ENCODE measurements at regions not wholly inside any gene's neighbourhood (a gene's known extent, or its start where the extent isn't known, plus 50 kb on each side); places are given as distances from the start of the nearest gene placed in this dataset.

GRCh38 chr18:22608847-22609246, 191.1 kb upstream of the CTAGE1 start:
- no peak for TF ChIP-seq CTCF (IDR thresholded peaks at IDR 0.05; ENCODE audit: insufficient read depth, low read depth, low read length)
- ChIA-PET POLR2A (no interaction called here), CTCF (no interaction called here)
- Histone ChIP-seq H3K36me3 (ENCODE audit: control insufficient read depth, insufficient read depth, low read length) (no peaks in the 10 kb centered on the region), H3K4me3 (ENCODE audit: low read depth, low read length) (no peak overlapping the region), H3K27me3 (ENCODE audit: control insufficient read depth, insufficient read depth, low read length) (peaks cover 8% of the 10 kb centered on the region)
- no peak for DNase-seq (ENCODE audit: low read depth)

- ChIA-PET POLR2A (interaction anchor here (0.7 kb wide), 1 partner anchor 323 kb away, joined by 5 read pairs; the partner anchor contains the start of gene RBBP8), CTCF (no interaction called here)
- TF ChIP-seq CTCF (IDR thresholded peaks at IDR 0.05; ENCODE audit: insufficient read depth, low read depth, low read length): no peak
- Histone ChIP-seq H3K4me3 (ENCODE audit: low read depth, low read length) (no peak overlapping the region), H3K36me3 (ENCODE audit: control insufficient read depth, insufficient read depth, low read length) (no peaks in the 10 kb centered on the region), H3K27me3 (ENCODE audit: control insufficient read depth, insufficient read depth, low read length) (peaks cover 8% of the 10 kb centered on the region)
- DNase-seq (ENCODE audit: low read depth): no peak
Observed at GRCh38 chr18:22609642-22610041, 191.9 kb upstream of the CTAGE1 start.

GRCh38 chr18:22613058-22613690, 195.5 kb upstream of the CTAGE1 start:
- no peak for DNase-seq (ENCODE audit: low read depth)
- CTCF ChIA-PET: no interaction called here
- TF ChIP-seq CTCF (IDR thresholded peaks at IDR 0.05; ENCODE audit: insufficient read depth, low read depth, low read length): no peak
- peaks cover 8% of the 10 kb centered on the region for H3K27me3 ChIP-seq (ENCODE audit: control insufficient read depth, insufficient read depth, low read length)
- no peak overlapping the region for H3K4me3 ChIP-seq (ENCODE audit: low read depth, low read length)
- no peaks in the 10 kb centered on the region for H3K36me3 ChIP-seq (ENCODE audit: control insufficient read depth, insufficient read depth, low read length)
- POLR2A ChIA-PET: no interaction called here

- no peak for DNase-seq (ENCODE audit: low read depth)
- H3K4me3 ChIP-seq (ENCODE audit: low read depth, low read length): no peak overlapping the region
- H3K36me3 ChIP-seq (ENCODE audit: control insufficient read depth, insufficient read depth, low read length): no peaks in the 10 kb centered on the region
- POLR2A ChIA-PET: no interaction called here
- CTCF ChIA-PET: no interaction called here
- TF ChIP-seq CTCF (IDR thresholded peaks at IDR 0.05; ENCODE audit: insufficient read depth, low read depth, low read length): no peak
- H3K27me3 ChIP-seq (ENCODE audit: control insufficient read depth, insufficient read depth, low read length): peaks cover 8% of the 10 kb centered on the region
Observed at GRCh38 chr18:22613788-22614187, 196.1 kb upstream of the CTAGE1 start.

GRCh38 chr18:22623513-22623912, 205.8 kb upstream of the CTAGE1 start:
- no peak for TF ChIP-seq CTCF (IDR thresholded peaks at IDR 0.05; ENCODE audit: insufficient read depth, low read depth, low read length)
- POLR2A ChIA-PET: no interaction called here
- DNase-seq (ENCODE audit: low read depth): no peak
- CTCF ChIA-PET: no interaction called here
- no peak overlapping the region for H3K4me3 ChIP-seq (ENCODE audit: low read depth, low read length)
- H3K27me3 ChIP-seq (ENCODE audit: control insufficient read depth, insufficient read depth, low read length): 0 out of 2 replicates have a peak, but pooled peaks cover 2% of the 10 kb centered on the region
- no peaks in the 10 kb centered on the region for H3K36me3 ChIP-seq (ENCODE audit: control insufficient read depth, insufficient read depth, low read length)
